Astrocyte (in vitro differentiated cells and primary cell): ENCODE measurements at regions not wholly inside any gene's neighbourhood (a gene's known extent, or its start where the extent isn't known, plus 50 kb on each side); places are given as distances from the start of the nearest gene placed in this dataset.

Experiments used
- DNase-seq: peaks from one replicate; pipeline ENCODE4 v3.0.0-alpha.2; 2010; ENCODE audit warnings: low read depth
- FAIRE-seq: peaks from 2 replicates; lab custom pipeline; 2011; peaks lifted over from hg19 to GRCh38; lab: Jason Lieb, UNC
- H2AFZ ChIP-seq: 2 replicates; pipeline ENCODE4 v1.6.0; 2012; ENCODE audit warnings: low read depth, low read length, inconsistent platforms
- H3K27ac ChIP-seq: 2 replicates; pipeline ENCODE4 v1.5.1; 2011; ENCODE audit warnings: low read depth, low read length, inconsistent platforms
- H3K27me3 ChIP-seq: 2 replicates; pipeline ENCODE4 v1.6.0; 2011; ENCODE audit warnings: low read length, inconsistent platforms; ENCODE audit not compliant: insufficient read depth
- H3K36me3 ChIP-seq: 2 replicates; pipeline ENCODE4 v1.5.1; 2011; ENCODE audit warnings: low read length, inconsistent platforms; ENCODE audit not compliant: insufficient read depth
- H3K4me1 ChIP-seq: 2 replicates; pipeline ENCODE4 v1.5.1; 2011; ENCODE audit warnings: low read length, inconsistent platforms; ENCODE audit not compliant: insufficient read depth
- H3K4me2 ChIP-seq: 2 replicates; pipeline ENCODE4 v1.6.0; 2012; ENCODE audit warnings: low read length, inconsistent platforms
- H3K4me3 ChIP-seq: 2 replicates; pipeline ENCODE4 v1.5.1; 2011; ENCODE audit warnings: low read depth, mild to moderate bottlenecking, low read length, inconsistent platforms; ENCODE audit not compliant: insufficient read depth
- H3K79me2 ChIP-seq: 2 replicates; pipeline ENCODE4 v1.6.0; 2012; ENCODE audit warnings: mild to moderate bottlenecking, low read length, inconsistent platforms; ENCODE audit not compliant: insufficient read depth
- H3K9ac ChIP-seq: 2 replicates; pipeline ENCODE4 v1.6.0; 2012; ENCODE audit warnings: mild to moderate bottlenecking, low read length, inconsistent platforms
- H3K9me3 ChIP-seq: 2 replicates; pipeline ENCODE4 v1.5.1; 2012; ENCODE audit warnings: low read depth, mild to moderate bottlenecking, low read length, inconsistent platforms; ENCODE audit not compliant: insufficient read depth
- H4K20me1 ChIP-seq: 2 replicates; pipeline ENCODE4 v1.6.0; 2012; ENCODE audit warnings: low read length, inconsistent platforms; ENCODE audit not compliant: insufficient read depth
- H3K27ac Mint-ChIP-seq: one replicate; pipeline ENCODE4 v1.8.0; 2021; ENCODE audit warnings: mild to moderate bottlenecking, mixed read lengths; ENCODE audit not compliant: unreplicated experiment
- H3K27me3 Mint-ChIP-seq: one replicate; pipeline ENCODE4 v1.8.0; 2021; ENCODE audit warnings: low read depth, mixed read lengths; ENCODE audit not compliant: unreplicated experiment
- H3K36me3 Mint-ChIP-seq: one replicate; pipeline ENCODE4 v1.8.0; 2021; ENCODE audit warnings: low read depth, mixed read lengths; ENCODE audit not compliant: unreplicated experiment
- H3K4me1 Mint-ChIP-seq: one replicate; pipeline ENCODE4 v1.8.0; 2021; ENCODE audit warnings: low read depth, mixed read lengths; ENCODE audit not compliant: unreplicated experiment
- H3K4me3 Mint-ChIP-seq: one replicate; pipeline ENCODE4 v1.8.0; 2021; ENCODE audit warnings: mild to moderate bottlenecking, moderate library complexity, mixed read lengths; ENCODE audit not compliant: unreplicated experiment
- H3K9me3 Mint-ChIP-seq: one replicate; pipeline ENCODE4 v1.8.0; 2021; ENCODE audit warnings: mild to moderate bottlenecking, mixed read lengths; ENCODE audit not compliant: unreplicated experiment
- CTCF ChIP-seq: IDR thresholded peaks from 2 replicates; pipeline ENCODE4 v1.5.1; 2011; ENCODE audit warnings: low read depth, mild to moderate bottlenecking, inconsistent platforms, low read length, moderate library complexity; ENCODE audit not compliant: insufficient read depth
- EZH2 ChIP-seq: IDR thresholded peaks from 2 replicates; pipeline ENCODE4 v1.6.1; 2012; ENCODE audit warnings: mild to moderate bottlenecking, low read length, inconsistent platforms; ENCODE audit not compliant: insufficient read depth

DNA sequence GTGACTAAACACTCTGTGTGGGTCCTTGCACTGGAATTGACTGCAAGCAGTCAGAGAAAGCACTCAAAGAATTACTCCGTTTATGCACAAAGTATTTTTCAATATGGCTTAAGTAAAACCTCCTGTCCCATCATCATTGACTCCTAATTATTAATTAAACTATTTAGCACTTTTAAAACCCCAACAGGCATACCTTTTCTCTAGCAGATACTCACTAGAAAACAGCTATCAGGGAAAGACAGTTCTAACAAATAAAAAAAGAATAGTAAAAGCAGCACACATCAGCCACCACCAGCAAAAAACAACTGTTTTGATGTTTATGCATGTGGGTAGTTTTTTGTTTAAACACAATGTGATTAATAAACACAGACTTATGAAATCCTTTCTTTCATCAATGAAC, 66.2 kb upstream of the GYPA start:
- Mint-ChIP-seq H3K4me1 (no peaks in the 10 kb centered on the region), H3K27ac (no peak overlapping the region), H3K9me3 (no peaks in the 10 kb centered on the region), H3K4me3 (no peak overlapping the region), H3K27me3 (no peaks in the 10 kb centered on the region), H3K36me3 (no peaks in the 10 kb centered on the region)
- no peak overlapping the region for H2AFZ ChIP-seq
- no peaks in the 10 kb centered on the region for H3K27me3 ChIP-seq
- FAIRE-seq (no peak), DNase-seq (no peak)
- H3K36me3 ChIP-seq = no peaks in the 10 kb centered on the region
- no peak overlapping the region for H3K4me3 ChIP-seq
- no peak overlapping the region for H3K27ac ChIP-seq
- H3K4me1 ChIP-seq = no peaks in the 10 kb centered on the region
- no peak overlapping the region for H3K4me2 ChIP-seq
- H3K9me3 ChIP-seq = no peaks in the 10 kb centered on the region
- H3K79me2 ChIP-seq = no peaks in the 10 kb centered on the region
- TF ChIP-seq EZH2 = no peak
- no peak for TF ChIP-seq CTCF
- H4K20me1 ChIP-seq = no peaks in the 10 kb centered on the region
- no peak overlapping the region for H3K9ac ChIP-seq

GRCh38 chr4:144208074-144208473, 67.6 kb upstream of the GYPA start:
- H3K9ac ChIP-seq = no peak overlapping the region
- no peaks in the 10 kb centered on the region for H3K36me3 ChIP-seq
- TF ChIP-seq EZH2 (no peak), CTCF (no peak)
- H3K4me3 Mint-ChIP-seq = no peak overlapping the region
- no peaks in the 10 kb centered on the region for H3K27me3 ChIP-seq
- H3K27ac ChIP-seq = no peak overlapping the region
- no peak overlapping the region for H3K4me2 ChIP-seq
- FAIRE-seq = no peak
- H4K20me1 ChIP-seq = no peaks in the 10 kb centered on the region
- DNase-seq = no peak
- no peaks in the 10 kb centered on the region for H3K4me1 ChIP-seq
- no peaks in the 10 kb centered on the region for H3K36me3 Mint-ChIP-seq
- no peaks in the 10 kb centered on the region for H3K9me3 ChIP-seq
- H3K27ac Mint-ChIP-seq = no peak overlapping the region
- no peak overlapping the region for H2AFZ ChIP-seq
- no peaks in the 10 kb centered on the region for H3K9me3 Mint-ChIP-seq
- no peaks in the 10 kb centered on the region for H3K4me1 Mint-ChIP-seq
- no peaks in the 10 kb centered on the region for H3K79me2 ChIP-seq
- H3K27me3 Mint-ChIP-seq = no peaks in the 10 kb centered on the region
- H3K4me3 ChIP-seq = no peak overlapping the region

GRCh38 chr4:144209491-144209890, 69.0 kb upstream of the GYPA start:
- H3K36me3 Mint-ChIP-seq = no peaks in the 10 kb centered on the region
- H3K9ac ChIP-seq = no peak overlapping the region
- H3K4me1 Mint-ChIP-seq = no peaks in the 10 kb centered on the region
- H3K79me2 ChIP-seq = no peaks in the 10 kb centered on the region
- TF ChIP-seq CTCF = no peak
- TF ChIP-seq EZH2 = no peak
- H3K9me3 Mint-ChIP-seq = no peaks in the 10 kb centered on the region
- no peaks in the 10 kb centered on the region for H3K36me3 ChIP-seq
- DNase-seq (no peak), FAIRE-seq (no peak)
- H3K9me3 ChIP-seq = no peaks in the 10 kb centered on the region
- H3K27me3 ChIP-seq = no peaks in the 10 kb centered on the region
- no peaks in the 10 kb centered on the region for H4K20me1 ChIP-seq
- H3K4me3 Mint-ChIP-seq = no peak overlapping the region
- no peak overlapping the region for H3K27ac Mint-ChIP-seq
- H3K4me3 ChIP-seq = no peak overlapping the region
- no peak overlapping the region for H2AFZ ChIP-seq
- no peaks in the 10 kb centered on the region for H3K27me3 Mint-ChIP-seq
- no peaks in the 10 kb centered on the region for H3K4me1 ChIP-seq
- H3K27ac ChIP-seq = no peak overlapping the region
- H3K4me2 ChIP-seq = no peak overlapping the region
